GM19043 (cell line): ENCODE measurements at regions not wholly inside any gene's neighbourhood (a gene's known extent, or its start where the extent isn't known, plus 50 kb on each side); places are given as distances from the start of the nearest gene placed in this dataset.
"Not testable (repeated sequence)": the region's sequence is repeated elsewhere in the genome, so short reads cannot be mapped to it uniquely, and the experiment has no call there.

Source experiments
- ATAC-seq: cut with Tn5 transposase; IDR thresholded peaks from one replicate; pipeline ENCODE4 v1.9.1; 2021; ENCODE audit warnings: low read depth; ENCODE audit not compliant: unreplicated experiment

DNA sequence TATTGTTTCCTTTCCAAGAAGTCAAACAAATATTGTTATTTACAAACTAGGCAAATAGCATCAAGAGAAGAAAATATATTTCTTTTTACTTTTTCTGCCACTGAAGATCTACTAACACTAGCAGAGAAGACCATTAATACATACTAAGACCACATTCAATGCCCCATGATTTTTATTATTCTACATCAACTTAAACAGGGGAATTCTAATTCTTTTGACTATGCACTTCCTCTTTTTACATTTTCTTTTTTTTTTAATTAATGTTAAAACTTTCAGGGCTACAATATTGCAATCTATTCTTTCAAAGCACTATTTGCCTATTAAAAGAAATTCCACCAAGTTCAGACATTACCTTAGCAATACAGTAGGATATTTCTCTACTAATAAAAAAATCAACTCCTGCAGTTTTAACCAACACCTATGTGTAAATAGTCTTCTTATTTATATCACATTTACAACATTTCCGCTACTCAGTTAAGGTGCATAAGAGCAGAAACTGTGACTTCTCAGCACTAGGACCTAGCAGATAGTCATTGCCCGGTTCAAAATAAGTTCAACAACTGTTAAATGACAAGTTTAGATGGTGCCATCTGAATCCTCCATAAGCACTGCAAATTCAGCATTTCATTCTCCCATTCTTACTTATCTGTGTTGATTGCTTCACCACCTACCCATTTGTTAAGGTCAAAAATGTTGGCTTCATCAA lies 513.5 kb downstream of the TTLL7 start:
- not testable (repeated sequence) for ATAC-seq

DNA sequence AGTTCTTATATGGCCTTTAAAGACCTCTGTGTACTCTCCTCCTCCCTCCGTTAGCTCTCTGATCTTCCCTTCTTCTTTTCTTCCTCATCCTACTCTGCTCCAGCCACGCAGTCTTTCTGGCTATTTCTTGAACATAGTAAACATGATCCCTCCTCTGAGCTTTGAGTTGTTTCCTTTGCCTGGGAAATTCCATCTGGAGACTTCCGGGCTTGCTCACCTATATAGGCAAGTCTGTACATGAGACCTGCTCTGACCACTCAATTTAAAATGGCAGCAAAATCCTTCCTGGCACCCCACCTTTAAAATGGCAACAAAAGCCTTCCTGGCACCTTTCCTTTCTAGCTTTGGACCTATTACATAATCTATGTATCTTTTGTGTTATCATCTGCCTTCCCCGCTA lies 517.6 kb downstream of the TTLL7 start:
- not testable (repeated sequence) for ATAC-seq

DNA sequence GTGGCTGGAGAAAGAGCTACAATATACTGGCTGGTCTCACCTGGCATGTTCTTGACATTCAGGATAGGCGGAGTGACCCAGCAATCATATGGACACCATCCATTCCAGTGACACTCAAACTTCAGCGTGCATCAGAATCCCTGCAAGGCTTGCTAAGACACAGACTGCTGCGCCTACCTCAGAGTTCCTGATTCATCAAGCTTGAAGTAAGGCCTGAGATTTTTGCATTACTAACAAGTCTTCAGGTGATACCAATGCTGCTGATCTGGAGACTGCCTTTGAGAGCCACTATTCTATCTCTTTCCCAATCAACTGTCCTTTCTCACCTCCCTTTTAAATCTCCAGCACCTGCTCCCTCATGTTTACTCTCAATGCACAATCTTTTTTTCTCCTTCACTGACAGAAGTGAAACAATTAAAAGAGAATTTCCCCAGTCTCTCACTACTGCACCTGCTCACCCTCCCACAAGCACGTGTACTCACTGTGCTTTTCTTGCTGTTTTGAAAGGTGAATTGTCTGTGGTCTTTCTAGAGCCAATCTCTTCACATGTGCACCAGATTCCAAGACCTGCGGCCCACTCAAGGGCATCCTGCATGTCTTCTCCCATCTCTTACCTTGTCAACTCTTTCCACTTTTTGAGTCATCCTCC lies 519.2 kb downstream of the TTLL7 start:
- peak; percentile 50 for ATAC-seq

DNA sequence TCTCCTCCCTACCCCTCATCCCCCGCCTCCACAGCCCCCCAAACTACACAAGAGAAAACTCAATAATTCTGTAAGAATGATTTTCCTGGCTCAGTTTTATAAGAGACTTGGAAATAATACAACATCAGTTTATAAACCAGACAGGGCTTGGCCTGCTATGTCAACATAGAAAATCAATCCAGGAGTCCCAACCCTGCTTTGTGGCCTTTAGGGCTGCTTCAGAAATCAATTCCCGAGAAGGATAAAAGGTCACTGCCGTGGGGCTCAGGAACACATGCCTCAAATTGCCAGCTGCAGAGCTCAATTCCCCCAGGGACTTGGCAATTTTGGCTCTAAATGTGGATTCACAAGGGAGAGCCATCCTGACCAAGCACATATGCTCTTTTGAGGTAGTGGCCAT lies 520.8 kb downstream of the TTLL7 start:
- not testable (repeated sequence) for ATAC-seq

DNA sequence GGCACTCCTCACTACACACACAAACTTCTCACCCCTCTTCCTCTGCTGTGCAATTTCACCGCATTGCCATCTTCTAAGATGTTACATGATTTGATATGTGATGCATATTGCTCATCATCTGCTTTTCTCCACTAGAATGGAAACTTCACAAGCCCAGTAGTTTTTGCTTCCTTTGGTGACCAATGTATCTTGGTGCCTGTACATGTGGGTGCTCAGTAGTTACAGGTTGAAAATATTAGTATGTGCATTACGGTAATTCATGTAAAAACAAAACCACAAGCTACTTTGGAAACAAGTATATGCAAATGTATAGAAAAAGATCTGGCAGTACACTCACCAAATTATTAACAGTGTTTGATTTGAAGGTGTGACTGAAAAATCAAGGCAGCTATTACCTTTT lies 522.4 kb downstream of the TTLL7 start:
- peak; percentile 54 for ATAC-seq

DNA sequence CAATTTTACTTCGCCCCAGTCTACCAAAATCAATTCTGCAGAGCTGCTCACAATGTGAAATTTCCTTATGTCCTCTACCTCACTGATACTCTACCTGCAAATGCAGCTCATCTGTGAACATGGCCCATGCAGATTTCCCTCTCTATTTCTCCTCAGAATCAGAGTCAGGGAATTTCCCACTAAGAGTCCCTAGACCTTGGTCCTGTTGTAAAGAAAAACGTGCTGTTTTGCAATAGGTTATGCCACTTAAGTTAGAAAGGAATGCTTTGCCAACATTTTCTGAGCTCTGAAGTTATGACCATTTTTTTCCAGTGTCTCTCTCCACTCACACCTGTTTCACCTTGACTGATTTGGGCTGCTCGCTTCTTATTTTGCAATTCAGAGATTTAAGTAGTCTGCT lies 524.0 kb downstream of the TTLL7 start:
- not testable (repeated sequence) for ATAC-seq

DNA sequence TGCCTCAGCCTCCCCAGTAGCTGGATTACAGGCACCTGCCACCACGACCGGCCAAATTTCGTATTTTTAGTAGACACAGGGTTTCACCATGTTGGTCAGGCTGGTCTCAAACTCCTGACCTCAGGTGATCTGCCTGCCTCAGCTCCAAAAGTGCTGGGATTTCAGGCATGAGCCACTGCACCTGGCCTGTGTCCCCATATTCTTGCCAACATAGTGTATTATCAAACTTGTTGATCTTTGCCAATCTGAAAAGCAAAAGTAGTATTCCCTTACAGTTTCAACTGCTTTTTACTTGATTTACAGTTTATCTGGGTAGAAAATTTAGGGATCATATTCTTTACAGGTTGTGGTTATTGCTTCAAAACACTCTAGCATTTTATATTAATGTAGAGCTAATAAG lies 524.9 kb downstream of the TTLL7 start:
- not testable (repeated sequence) for ATAC-seq

DNA sequence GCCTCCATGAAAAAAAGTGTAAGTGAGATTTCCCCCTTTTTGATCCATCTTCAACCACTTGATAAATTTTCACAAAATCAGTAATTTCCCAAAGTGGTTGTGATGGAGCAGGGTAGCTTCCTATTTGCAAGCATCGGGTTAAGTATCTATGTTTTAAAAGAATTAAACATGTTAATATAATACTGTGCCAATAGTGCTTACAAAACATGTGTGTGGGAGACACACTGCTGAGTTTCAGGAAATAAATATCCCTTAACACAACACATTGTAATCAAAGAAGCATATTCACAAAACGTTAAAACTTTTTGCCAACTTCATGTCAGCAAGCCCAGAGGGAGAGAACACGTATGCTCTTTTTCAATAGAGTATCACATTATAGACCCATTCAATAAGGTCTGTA lies 526.9 kb downstream of the TTLL7 start:
- ATAC-seq, result not testable (repeated sequence)

DNA sequence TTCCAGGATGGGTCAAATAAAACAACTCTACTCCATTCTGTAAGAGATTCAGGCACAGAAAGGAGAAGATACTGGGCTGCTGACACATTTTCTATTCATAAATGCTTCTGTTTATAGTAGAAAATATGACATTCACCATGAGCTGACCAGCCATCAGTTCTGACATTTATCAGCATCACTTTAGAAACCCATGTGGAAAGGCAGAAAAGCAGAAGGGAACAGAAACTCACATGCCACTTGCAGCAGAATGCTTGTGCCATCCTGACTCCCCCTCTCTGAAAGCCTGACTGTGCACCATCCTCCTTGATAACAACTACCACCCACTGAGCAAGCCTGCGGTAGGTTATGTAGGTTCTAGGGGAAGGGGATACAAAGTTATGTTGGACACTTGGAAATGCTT lies 527.7 kb downstream of the TTLL7 start:
- ATAC-seq, result not testable (repeated sequence)

DNA sequence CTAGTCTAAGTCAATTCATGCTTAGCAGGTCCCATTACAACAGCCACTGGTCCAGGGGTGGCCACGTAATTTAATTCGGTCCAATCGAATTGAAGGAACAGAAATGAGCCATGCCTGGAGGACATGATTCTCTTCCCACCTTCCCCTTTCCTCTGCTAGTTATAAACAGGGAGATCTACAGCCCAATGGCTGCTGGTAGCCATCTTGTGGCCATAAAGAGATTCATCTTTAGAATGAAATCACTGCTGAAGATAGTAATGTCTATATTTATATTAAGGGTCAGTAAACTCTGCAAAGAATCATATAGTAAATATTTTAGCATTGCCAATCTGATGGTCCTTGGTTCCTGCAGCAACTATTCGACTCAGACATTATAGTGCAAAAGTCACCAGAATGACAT lies 530.6 kb downstream of the TTLL7 start:
- ATAC-seq, result not testable (repeated sequence)

DNA sequence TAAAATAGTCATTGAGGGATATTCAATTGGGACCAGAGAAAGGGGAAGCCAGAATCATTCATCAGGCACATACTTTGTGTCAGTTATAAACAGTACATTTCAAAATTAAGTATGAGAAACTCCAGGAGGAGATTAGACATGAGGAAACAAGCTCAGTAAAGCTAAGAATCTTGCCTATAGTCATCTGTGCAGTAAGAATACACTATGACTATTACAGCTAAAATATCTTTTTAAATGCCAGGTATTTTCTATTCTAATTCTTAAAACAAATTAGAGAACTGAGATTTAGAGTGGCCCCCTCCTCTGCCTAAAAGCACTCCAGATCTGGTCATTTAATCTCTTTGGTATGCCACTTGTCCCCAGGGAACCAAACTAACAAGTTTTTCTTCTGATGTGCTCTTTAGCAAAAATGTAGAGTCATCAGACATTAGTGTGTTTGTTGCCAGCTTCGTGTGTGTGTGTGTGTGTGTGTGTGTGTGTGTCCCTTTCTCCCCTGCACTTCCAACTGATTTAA lies 541.1 kb downstream of the TTLL7 start:
- not testable (repeated sequence) for ATAC-seq

DNA sequence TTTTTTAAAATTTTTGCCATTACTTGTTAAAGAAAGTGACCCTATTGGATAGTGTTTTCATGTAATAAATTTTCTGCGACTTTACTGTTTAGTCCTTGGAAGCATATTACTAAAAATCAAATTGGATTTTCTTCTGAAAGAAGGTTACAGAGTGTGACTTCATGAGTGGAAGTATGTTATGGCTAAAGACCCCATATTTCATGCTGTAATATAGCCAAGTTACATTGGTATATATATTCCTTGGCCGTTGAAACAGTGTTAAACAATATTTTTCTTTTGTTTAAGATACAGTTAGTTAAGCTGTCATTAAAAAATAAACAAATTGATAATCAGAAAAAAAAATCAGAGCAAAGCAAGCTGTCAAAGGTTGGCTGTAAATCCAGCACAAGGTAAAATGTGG lies 541.7 kb downstream of the TTLL7 start:
- ATAC-seq, result not testable (repeated sequence)

DNA sequence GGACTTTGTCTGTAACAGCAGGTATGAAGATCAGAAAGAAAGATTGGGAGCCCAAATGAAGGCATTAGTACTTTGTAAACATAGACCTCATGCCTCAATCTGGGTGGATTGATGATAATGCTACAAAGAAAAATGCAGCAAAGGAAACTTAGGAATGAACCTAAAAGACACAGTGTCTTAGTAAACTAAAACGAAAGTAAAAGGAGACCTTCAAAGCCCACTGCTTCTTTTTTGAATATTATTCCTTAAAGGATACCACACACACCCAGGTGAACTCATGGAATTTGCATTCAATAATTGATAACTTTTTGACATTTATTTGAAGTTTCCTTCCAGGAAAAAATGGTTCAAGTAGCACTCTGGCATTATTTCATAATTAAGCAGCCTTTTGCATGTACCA lies 543.2 kb downstream of the TTLL7 start:
- ATAC-seq, result not testable (repeated sequence)

DNA sequence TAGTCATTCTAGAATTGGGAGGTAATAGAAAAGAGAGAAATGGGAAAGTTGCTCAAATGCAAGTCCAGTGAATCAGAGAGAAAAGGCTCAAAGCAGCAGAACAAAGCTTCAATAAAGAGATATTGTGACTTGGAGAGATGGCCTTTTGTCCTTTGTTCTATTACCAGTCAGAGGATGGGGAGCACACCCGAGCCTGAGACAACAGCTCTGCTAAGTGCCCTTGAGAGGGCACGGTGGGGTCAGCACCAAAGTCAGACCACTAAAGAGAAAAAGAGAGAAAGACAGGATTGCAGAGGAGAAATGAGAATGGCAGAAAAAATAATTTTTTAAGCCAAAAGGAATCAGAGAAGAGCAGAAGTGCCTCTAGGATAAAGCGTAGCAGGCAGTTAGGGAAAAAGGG lies 553.1 kb downstream of the TTLL7 start:
- ATAC-seq, result not testable (repeated sequence)

DNA sequence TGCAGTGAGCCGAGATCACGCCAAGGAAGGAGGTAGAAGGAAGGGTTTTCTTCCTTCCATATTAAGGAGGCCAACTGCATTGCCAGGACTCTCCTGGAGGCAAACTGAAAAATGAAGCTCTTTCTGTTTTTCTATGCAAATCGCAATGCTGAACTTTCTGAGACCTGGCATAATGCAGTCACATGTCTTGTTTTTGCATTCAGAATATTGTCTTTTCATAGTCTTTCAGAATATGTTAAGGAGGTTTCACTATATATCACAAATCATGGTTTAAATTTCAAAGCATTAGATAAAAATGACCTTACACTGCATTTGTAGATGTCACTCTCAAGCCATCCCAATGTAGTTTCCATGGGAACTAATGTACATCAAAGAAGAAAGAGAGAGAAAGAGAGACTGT lies 556.5 kb downstream of the TTLL7 start:
- not testable (repeated sequence) for ATAC-seq

DNA sequence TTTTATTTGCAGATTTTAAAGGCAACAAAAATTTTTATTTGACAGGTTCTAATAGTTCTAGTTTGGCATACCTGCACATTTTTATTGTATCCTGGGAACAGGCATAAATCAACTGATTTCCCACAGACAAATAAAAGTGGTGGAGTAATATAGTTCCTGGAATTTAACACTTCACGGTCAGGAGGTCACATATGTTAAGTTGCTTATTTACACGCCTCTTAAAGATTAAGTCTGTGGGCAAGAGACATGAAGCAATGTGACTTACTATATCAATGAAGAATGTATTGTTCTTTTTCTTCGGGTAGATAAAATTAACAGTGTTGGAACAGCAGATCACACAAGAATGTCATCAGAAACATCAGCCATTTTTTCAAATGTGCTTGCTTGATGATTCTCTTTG lies 558.3 kb downstream of the TTLL7 start:
- not testable (repeated sequence) for ATAC-seq

DNA sequence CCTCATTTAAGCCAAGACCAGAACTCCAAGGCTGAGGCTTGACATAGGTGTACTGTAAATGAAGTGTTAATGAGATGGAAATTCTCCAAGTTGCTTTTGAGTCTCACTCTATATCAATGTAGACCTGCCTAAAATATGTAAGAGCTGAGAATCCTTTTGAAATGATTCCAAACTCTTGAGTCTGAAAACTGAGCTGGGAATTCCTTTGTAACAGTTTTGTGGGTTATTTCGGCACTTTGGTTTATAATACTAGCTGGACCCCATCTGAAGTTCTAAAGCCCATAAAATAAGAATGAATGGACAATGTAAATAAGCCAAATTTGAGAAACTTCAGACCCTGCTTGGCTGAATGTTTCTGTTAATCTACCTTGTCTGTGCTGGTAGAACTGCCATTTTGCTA lies 558.9 kb downstream of the TTLL7 start:
- ATAC-seq, result not testable (repeated sequence)

DNA sequence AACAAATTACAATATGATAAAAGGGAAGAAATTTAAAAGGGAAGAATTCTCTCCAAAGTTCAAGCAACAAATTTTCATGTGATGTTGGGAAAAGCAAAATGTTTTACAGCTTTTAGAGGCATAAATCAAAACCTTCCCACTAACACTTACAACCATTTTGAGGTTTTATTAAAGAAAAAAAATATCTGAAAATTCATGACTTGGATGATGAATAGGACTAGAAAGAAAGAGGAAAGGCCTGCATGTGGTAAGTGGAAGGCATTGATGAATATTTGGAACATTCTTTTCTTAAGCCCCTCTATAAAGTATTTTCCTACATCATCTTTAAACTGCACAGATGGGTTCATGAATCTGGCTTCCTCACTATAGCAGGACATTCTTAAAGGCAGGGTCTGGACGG lies 560.6 kb downstream of the TTLL7 start:
- ATAC-seq, result not testable (repeated sequence)

DNA sequence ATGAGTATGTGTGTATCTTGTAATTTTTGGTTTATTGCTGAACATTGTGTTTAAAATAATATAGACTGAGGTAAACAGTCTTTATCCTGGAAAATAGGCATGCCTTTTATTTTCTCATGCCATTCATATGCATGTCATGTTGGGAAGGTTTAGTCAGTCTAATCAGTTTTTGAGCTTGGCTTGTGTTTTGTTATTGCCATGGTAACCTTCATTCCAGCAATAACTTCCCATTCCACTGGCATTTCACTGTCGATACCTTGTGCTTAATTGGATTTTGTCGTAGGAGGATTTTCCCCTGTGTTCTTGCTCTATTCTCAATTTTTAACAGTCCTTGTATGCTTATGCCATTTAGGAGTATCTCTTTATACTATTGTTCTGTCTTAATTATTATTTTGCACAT lies 563.6 kb downstream of the TTLL7 start:
- ATAC-seq, result not testable (repeated sequence)

DNA sequence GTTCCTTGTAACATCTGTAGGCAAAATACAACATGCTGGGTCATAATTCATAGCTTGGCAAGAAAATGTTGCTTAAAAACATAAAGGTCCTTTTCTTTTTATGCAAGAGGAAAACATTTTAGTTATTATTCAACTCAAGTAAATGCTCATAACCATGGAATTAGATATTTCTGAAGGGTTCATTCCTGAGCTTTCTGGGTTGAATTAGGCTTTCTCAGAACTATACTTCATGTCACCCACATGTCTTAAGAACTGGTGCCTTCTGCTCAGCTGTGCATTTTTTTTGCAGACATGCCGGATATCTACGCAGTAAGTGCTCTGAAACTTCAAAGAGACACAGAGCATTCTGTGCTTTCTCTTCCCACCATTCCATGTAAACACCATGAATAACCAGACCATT lies 571.4 kb downstream of the TTLL7 start:
- not testable (repeated sequence) for ATAC-seq

DNA sequence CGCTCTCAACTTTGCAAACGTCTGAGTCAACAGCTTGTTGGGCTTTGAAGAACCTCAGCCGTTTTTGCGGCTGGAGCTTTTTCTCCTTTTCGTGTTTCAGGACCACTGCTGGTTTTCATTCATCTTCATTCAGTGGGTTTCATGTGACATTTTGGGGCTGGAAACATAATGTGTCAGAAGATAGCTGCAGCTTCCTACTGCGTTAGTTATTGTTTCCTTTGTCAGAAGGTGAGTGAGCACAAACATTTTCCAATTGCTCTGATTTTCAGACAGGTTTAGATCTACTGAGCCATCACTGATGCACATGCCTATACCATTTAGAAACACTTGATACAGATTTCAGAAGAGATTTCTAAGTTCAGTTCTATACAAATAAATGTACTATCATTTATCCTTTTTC lies 575.5 kb downstream of the TTLL7 start:
- not testable (repeated sequence) for ATAC-seq

DNA sequence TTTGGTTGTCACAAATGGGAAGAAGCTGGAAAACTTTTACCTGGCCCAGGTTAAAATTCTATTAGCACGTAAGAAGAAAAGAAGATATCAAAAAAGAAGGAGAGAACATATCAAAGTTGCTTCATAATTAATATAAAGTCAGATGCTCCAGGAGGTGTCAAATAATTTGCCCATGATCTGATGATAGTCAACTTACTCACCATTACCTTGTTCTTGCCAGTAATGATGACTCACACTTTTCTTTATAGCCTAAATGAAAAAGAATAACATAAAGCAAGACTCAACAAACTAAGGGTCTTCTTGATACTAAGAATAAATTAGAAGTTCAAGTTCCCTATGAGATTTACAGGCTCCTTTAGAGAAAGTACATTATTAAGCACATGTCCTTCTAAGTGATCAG lies 580.4 kb downstream of the TTLL7 start:
- ATAC-seq, result no peak
